ENCODE measurements at regions not wholly inside any gene's neighbourhood (a gene's known extent, or its start where the extent isn't known, plus 50 kb on each side); places are given as distances from the start of the nearest gene placed in this dataset.

- TF ChIP-seq CTCF (IDR thresholded peaks at IDR 0.05; ENCODE audit: insufficient read depth, low read depth, low read length) = no peak
- no peak for TF ChIP-seq EZH2 (IDR thresholded peaks at IDR 0.05; ENCODE audit: insufficient read depth, low read length)
Measured at GRCh38 chr21:28604946-28605537, 387.6 kb downstream of the LTN1 start.
